Adipocyte (in vitro differentiated cells): ENCODE measurements at regions not wholly inside any gene's neighbourhood (a gene's known extent, or its start where the extent isn't known, plus 50 kb on each side); places are given as distances from the start of the nearest gene placed in this dataset.

Experiments
- DNase-seq: peaks from one replicate; pipeline ENCODE4 v3.0.0-alpha.2; 2015; ENCODE audit warnings: low read depth
- H3K27me3 ChIP-seq: replicated peaks from 2 replicates; pipeline ENCODE4 v1.7.0; 2013; ENCODE audit warnings: mild to moderate bottlenecking, low read length, moderate library complexity; ENCODE audit not compliant: control insufficient read depth, insufficient read depth
- H3K36me3 ChIP-seq: 2 replicates; pipeline ENCODE4 v1.7.0; 2013; ENCODE audit warnings: low read length, mild to moderate bottlenecking, moderate library complexity; ENCODE audit not compliant: control insufficient read depth, insufficient read depth, severe bottlenecking
- H3K4me1 ChIP-seq: 2 replicates; pipeline ENCODE4 v1.7.0; 2013; ENCODE audit warnings: mild to moderate bottlenecking, low read length, moderate library complexity; ENCODE audit not compliant: control insufficient read depth, insufficient read depth
- H3K4me3 ChIP-seq: 2 replicates; pipeline ENCODE4 v1.7.0; 2013; ENCODE audit warnings: mild to moderate bottlenecking, low read length, moderate library complexity
- H3K9ac ChIP-seq: 2 replicates; pipeline ENCODE4 v1.7.0; 2013; ENCODE audit warnings: mild to moderate bottlenecking, low read length, moderate library complexity
- H3K9me3 ChIP-seq: 2 replicates; pipeline ENCODE4 v1.7.0; 2013; ENCODE audit warnings: mild to moderate bottlenecking, low read length, moderate library complexity; ENCODE audit not compliant: control insufficient read depth

- no peaks in the 10 kb centered on the region for H3K27me3 ChIP-seq
- no peaks in the 10 kb centered on the region for H3K4me1 ChIP-seq
- H3K9ac ChIP-seq, result no peak overlapping the region
- H3K36me3 ChIP-seq, result no peaks in the 10 kb centered on the region
- H3K9me3 ChIP-seq, result no peaks in the 10 kb centered on the region
- H3K4me3 ChIP-seq, result no peak overlapping the region
- no peak for DNase-seq
Measured at GRCh38 chr1:57678138-57678537, 254.3 kb upstream of the DAB1 start.

GRCh38 chr1:57675776-57676175 is 251.9 kb upstream of the DAB1 start:
- Histone ChIP-seq H3K36me3 (no peaks in the 10 kb centered on the region), H3K4me3 (no peak overlapping the region), H3K27me3 (no peaks in the 10 kb centered on the region), H3K9ac (no peak overlapping the region), H3K9me3 (no peaks in the 10 kb centered on the region), H3K4me1 (no peaks in the 10 kb centered on the region)
- DNase-seq, result no peak

GRCh38 chr1:57674801-57675200 is 250.9 kb upstream of the DAB1 start:
- Histone ChIP-seq H3K4me3 (no peak overlapping the region), H3K9ac (no peak overlapping the region)
- peak; percentile 3 for DNase-seq

GRCh38 chr1:57672346-57673140 is 248.7 kb upstream of the DAB1 start:
- Histone ChIP-seq H3K27me3 (no peaks in the 10 kb centered on the region), H3K4me1 (no peaks in the 10 kb centered on the region), H3K36me3 (no peaks in the 10 kb centered on the region), H3K9me3 (no peaks in the 10 kb centered on the region), H3K9ac (no peak overlapping the region), H3K4me3 (no peak overlapping the region)
- no peak for DNase-seq

More at GRCh38 chr1:57674801-57675200, 250.9 kb upstream of the DAB1 start:
- Histone ChIP-seq H3K4me1 (no peaks in the 10 kb centered on the region), H3K9me3 (no peaks in the 10 kb centered on the region), H3K36me3 (no peaks in the 10 kb centered on the region), H3K27me3 (no peaks in the 10 kb centered on the region)

GRCh38 chr1:57671750-57672149 is 247.9 kb upstream of the DAB1 start:
- Histone ChIP-seq H3K9ac (no peak overlapping the region), H3K9me3 (no peaks in the 10 kb centered on the region), H3K36me3 (no peaks in the 10 kb centered on the region), H3K27me3 (no peaks in the 10 kb centered on the region), H3K4me3 (no peak overlapping the region), H3K4me1 (no peaks in the 10 kb centered on the region)
- DNase-seq, result no peak

- Histone ChIP-seq H3K9ac (no peak overlapping the region), H3K9me3 (no peaks in the 10 kb centered on the region), H3K27me3 (no peaks in the 10 kb centered on the region), H3K4me3 (no peak overlapping the region), H3K4me1 (peaks cover 4% of the 10 kb centered on the region), H3K36me3 (no peaks in the 10 kb centered on the region)
- DNase-seq, result no peak
Measured at GRCh38 chr1:57659804-57660203, 235.9 kb upstream of the DAB1 start.

GRCh38 chr1:57655161-57655560 is 231.3 kb upstream of the DAB1 start:
- Histone ChIP-seq H3K9ac (no peak overlapping the region), H3K27me3 (no peaks in the 10 kb centered on the region), H3K36me3 (no peaks in the 10 kb centered on the region), H3K9me3 (peaks cover 5% of the 10 kb centered on the region), H3K4me3 (no peak overlapping the region), H3K4me1 (peaks cover 4% of the 10 kb centered on the region)
- no peak for DNase-seq

- H3K9ac ChIP-seq, result no peak overlapping the region
- H3K4me3 ChIP-seq, result no peak overlapping the region
- no peaks in the 10 kb centered on the region for H3K4me1 ChIP-seq
- no peaks in the 10 kb centered on the region for H3K9me3 ChIP-seq
- DNase-seq, result no peak
- no peaks in the 10 kb centered on the region for H3K36me3 ChIP-seq
- H3K27me3 ChIP-seq, result peaks cover 10% of the 10 kb centered on the region
Measured at GRCh38 chr1:57644667-57645066, 220.8 kb upstream of the DAB1 start.

- no peaks in the 10 kb centered on the region for H3K9me3 ChIP-seq
- no peak for DNase-seq
- no peak overlapping the region for H3K9ac ChIP-seq
- peaks cover 9% of the 10 kb centered on the region for H3K4me1 ChIP-seq
- H3K27me3 ChIP-seq, result no peaks in the 10 kb centered on the region
- no peaks in the 10 kb centered on the region for H3K36me3 ChIP-seq
- no peak overlapping the region for H3K4me3 ChIP-seq
Measured at GRCh38 chr1:57638239-57638638, 214.4 kb upstream of the DAB1 start.

- Histone ChIP-seq H3K4me1 (peaks cover 9% of the 10 kb centered on the region), H3K9ac (no peak overlapping the region), H3K36me3 (no peaks in the 10 kb centered on the region), H3K27me3 (no peaks in the 10 kb centered on the region), H3K9me3 (no peaks in the 10 kb centered on the region), H3K4me3 (no peak overlapping the region)
- DNase-seq, result no peak
Measured at GRCh38 chr1:57637155-57637554, 213.3 kb upstream of the DAB1 start.

GRCh38 chr1:57633881-57634280 is 210.0 kb upstream of the DAB1 start:
- no peak overlapping the region for H3K9ac ChIP-seq
- H3K4me1 ChIP-seq, result peaks cover 9% of the 10 kb centered on the region
- H3K27me3 ChIP-seq, result no peaks in the 10 kb centered on the region
- no peaks in the 10 kb centered on the region for H3K9me3 ChIP-seq
- no peak for DNase-seq
- H3K36me3 ChIP-seq, result no peaks in the 10 kb centered on the region
- no peak overlapping the region for H3K4me3 ChIP-seq

- Histone ChIP-seq H3K9ac (no peak overlapping the region), H3K9me3 (no peaks in the 10 kb centered on the region), H3K27me3 (no peaks in the 10 kb centered on the region), H3K36me3 (no peaks in the 10 kb centered on the region), H3K4me1 (peaks cover 9% of the 10 kb centered on the region), H3K4me3 (no peak overlapping the region)
- DNase-seq, result no peak
Measured at GRCh38 chr1:57633056-57633455, 209.2 kb upstream of the DAB1 start.
